Esophagus squamous epithelium (tissue), 5 donors: ENCODE measurements at regions not wholly inside any gene's neighbourhood (a gene's known extent, or its start where the extent isn't known, plus 50 kb on each side); places are given as distances from the start of the nearest gene placed in this dataset.

Source experiments
- DNase-seq: peaks from one replicate; lab custom pipeline; 2025; lab: John Stamatoyannopoulos, UW
- H3K27ac ChIP-seq, 4 donors: fragments of 200-600 bp; sonication (generic); one replicate each; pipeline ENCODE4 v1.5.1; 2016 to 2019; ENCODE audit warnings: mild to moderate bottlenecking in 1 of 4
- H3K27me3 ChIP-seq, 4 donors: fragments of 200-600 bp; sonication (generic); 1 replicate in 3 of 4; 2 replicates in 1 of 4; pipeline versions ENCODE4 v1.5.1 to v1.6.0; 2017 to 2021; ENCODE audit warnings: antibody characterized with exemption in 1 of 4
- H3K36me3 ChIP-seq, 3 donors: fragments of 200-600 bp; sonication (generic); one replicate each; pipeline ENCODE4 v1.5.1; 2016 to 2019
- H3K4me1 ChIP-seq, 3 donors: fragments of 200-600 bp; sonication (generic); one replicate each; pipeline ENCODE4 v1.5.1; 2017 to 2019
- H3K4me3 ChIP-seq, 4 donors: fragments of 200-600 bp; sonication (generic); 1 replicate in 3 of 4; 2 replicates in 1 of 4; pipeline ENCODE4 v1.5.1; 2016 to 2019; ENCODE audit warnings: mild to moderate bottlenecking in 2 of 4, moderate library complexity in 1 of 4
- H3K9me3 ChIP-seq, 3 donors: fragments of 200-600 bp; sonication (generic); one replicate each; pipeline ENCODE4 v1.5.1; 2016 to 2019
- POLR2A ChIP-seq, 4 donors: fragments of 450-650 bp; IDR thresholded peaks; one replicate each; pipeline ENCODE4 v1.6.1; 2017; ENCODE audit warnings: antibody characterized with exemption in 4 of 4, mild to moderate bottlenecking in 4 of 4, moderate library complexity in 3 of 4
- WGBS, 2 donors: methylation state at CpG; one replicate each; pipeline ENCODE4 v1.1.5; 2018; 5-methylcytosine and 5-hydroxymethylcytosine counted together
- intact Hi-C: fragments of 100-400 bp; cut with DNase I; formaldehyde crosslinking; loops from one replicate; pipeline ENCODE4 v1.15.0; 2022
- TF ChIP-seq, protein P1 (sequence below), 6 experiments: fragments of 450-650 bp in 4 of 6; fragments of 200-600 bp in 2 of 6; sonication (generic) in 2 of 6; IDR thresholded peaks; one replicate each; pipeline ENCODE4 v1.5.1; 2016 to 2019; ENCODE audit warnings: antibody characterized with exemption in 6 of 6, mild to moderate bottlenecking in 4 of 6, moderate library complexity in 4 of 6
- donor health status: DM: yes; HTN: yes; CAD: no.

DNA sequence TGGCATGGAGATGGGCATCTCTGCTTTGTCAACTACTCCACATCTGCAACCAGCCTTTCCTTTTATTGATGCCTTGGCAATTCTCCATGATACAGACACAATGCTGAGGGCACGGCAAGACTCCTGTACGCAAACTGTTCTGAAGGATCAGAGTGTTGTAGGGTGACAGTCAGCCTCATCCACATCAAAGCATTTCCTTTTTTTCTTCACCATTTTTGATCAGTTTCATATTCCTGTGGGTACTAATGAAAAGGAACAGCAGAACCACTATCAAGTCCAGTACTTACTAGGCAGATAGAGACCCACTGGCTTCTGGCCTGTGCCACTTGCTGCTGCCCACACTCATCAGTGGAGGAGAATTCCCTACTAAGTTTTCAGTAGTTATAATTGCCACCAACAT is 181.6 kb downstream of the PALM2AKAP2 start:
- Histone ChIP-seq H3K36me3 (no peaks in the 10 kb centered on the region), H3K4me1 (no peaks in the 10 kb centered on the region), H3K9me3 (no peaks in the 10 kb centered on the region), H3K27me3 (no peaks in the 10 kb centered on the region), H3K27ac (no peak overlapping the region), H3K4me3 (no peak overlapping the region)
- intact Hi-C loops, result no loop called here
- no peak for DNase-seq
- TF ChIP-seq, protein P1, sequence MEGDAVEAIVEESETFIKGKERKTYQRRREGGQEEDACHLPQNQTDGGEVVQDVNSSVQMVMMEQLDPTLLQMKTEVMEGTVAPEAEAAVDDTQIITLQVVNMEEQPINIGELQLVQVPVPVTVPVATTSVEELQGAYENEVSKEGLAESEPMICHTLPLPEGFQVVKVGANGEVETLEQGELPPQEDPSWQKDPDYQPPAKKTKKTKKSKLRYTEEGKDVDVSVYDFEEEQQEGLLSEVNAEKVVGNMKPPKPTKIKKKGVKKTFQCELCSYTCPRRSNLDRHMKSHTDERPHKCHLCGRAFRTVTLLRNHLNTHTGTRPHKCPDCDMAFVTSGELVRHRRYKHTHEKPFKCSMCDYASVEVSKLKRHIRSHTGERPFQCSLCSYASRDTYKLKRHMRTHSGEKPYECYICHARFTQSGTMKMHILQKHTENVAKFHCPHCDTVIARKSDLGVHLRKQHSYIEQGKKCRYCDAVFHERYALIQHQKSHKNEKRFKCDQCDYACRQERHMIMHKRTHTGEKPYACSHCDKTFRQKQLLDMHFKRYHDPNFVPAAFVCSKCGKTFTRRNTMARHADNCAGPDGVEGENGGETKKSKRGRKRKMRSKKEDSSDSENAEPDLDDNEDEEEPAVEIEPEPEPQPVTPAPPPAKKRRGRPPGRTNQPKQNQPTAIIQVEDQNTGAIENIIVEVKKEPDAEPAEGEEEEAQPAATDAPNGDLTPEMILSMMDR (IDR thresholded peaks at IDR 0.05), result no peak
- no peak for TF ChIP-seq POLR2A (IDR thresholded peaks at IDR 0.05)
- WGBS, 2 donors, result 61 to 87% methylated on average over 2 of the region's 2 CpGs

DNA sequence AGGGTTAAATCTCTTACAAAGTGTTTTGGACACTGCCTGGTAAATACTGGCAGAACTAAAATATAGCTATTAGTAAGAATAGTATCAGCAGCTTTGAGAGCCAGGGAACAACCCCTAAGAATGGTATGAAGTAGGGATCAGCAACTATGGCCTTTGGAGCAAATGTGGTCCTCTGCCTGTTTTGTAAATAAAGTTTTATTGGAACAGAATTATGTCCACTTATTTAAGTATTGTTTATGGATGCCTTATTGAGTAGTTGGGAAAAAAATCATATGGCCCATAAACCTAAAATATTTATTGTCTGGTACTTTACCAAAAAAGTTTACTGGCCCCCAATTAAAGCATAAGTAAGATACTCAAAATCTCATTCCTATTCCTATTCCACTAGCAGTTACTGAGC is 182.2 kb downstream of the PALM2AKAP2 start:
- Histone ChIP-seq H3K4me1 (no peaks in the 10 kb centered on the region), H3K36me3 (no peaks in the 10 kb centered on the region), H3K27ac (no peak overlapping the region), H3K9me3 (no peaks in the 10 kb centered on the region), H3K27me3 (no peaks in the 10 kb centered on the region), H3K4me3 (no peak overlapping the region)
- no peak for TF ChIP-seq POLR2A (IDR thresholded peaks at IDR 0.05)
- TF ChIP-seq, protein P1 (IDR thresholded peaks at IDR 0.05), result no peak
- intact Hi-C loops, result no loop called here
- no peak for DNase-seq

DNA sequence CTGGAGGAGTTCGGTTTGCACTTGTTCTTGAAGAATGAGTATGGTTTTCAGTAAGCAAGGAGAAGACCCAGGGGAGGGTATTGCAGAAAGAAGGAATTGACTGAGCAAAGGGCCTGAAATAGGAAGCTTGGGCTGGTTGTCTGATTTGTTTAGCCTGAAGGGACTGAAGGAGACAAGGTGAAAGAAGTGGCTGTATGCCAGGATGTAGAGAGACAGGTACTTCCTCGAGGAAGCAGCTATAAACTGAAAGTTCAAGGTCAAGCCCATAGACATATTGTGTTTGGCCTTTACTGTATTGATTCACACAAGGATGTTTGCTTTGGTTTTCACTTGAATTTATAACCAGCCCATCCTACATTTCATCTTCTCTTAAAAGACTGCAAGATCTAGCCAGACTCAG is 183.1 kb downstream of the PALM2AKAP2 start:
- Histone ChIP-seq H3K4me1 (peaks cover 0 to 4% (median 0%) of the 10 kb centered on the region in 3 donors), H3K27me3 (no peaks in the 10 kb centered on the region), H3K9me3 (no peaks in the 10 kb centered on the region), H3K36me3 (no peaks in the 10 kb centered on the region), H3K4me3 (no peak overlapping the region), H3K27ac (no peak overlapping the region)
- intact Hi-C loops, result no loop called here
- no peak for DNase-seq
- TF ChIP-seq POLR2A (IDR thresholded peaks at IDR 0.05), result no peak
- TF ChIP-seq, protein P1 (IDR thresholded peaks at IDR 0.05), result no peak
- 58 to 61% methylated on average over 2 of the region's 2 CpGs for WGBS, 2 donors

DNA sequence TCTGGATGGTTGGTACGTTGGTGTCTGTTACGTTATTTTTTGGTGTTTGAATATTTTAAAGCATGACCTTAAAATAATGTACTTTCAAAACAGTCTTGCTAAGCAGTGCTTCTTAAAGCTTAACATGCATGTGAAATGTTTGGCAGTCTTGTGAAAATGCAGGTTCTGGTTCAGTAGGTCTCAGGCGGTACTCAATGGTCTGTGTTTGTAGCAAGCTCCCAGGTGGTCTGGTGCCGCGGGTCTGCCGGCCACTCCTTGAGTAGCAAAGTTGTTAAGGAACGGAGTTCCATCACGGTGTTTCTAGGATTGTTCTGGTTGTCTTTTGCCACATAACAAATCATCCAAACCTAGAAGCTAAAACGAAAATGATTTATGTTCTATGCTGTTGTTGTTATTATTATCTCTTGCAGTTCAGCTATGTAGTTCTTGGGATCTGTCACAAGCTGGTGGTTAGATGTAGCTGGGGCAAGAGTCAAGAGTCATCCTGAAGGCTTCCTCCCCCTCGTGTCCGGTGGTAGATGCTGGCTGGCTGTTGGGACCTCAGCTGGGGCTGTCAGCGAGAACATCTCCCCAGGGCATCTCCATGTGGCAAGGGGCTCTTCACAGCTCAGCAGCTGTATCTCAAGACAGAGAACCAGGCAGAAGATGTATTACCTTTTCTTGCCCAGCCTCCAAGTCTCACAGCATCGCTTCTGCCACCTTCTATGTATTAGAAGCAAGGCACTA is 186.8 kb downstream of the PALM2AKAP2 start:
- Histone ChIP-seq H3K9me3 (no peaks in the 10 kb centered on the region), H3K27ac (no peak overlapping the region), H3K4me3 (no peak overlapping the region), H3K4me1 (peaks cover 0 to 18% (median 9%) of the 10 kb centered on the region in 3 donors), H3K36me3 (no peaks in the 10 kb centered on the region), H3K27me3 (no peaks in the 10 kb centered on the region)
- 76 to 86% methylated on average over 13 of the region's 13 CpGs for WGBS, 2 donors
- TF ChIP-seq, protein P1 (IDR thresholded peaks at IDR 0.05), result no peak
- TF ChIP-seq POLR2A (IDR thresholded peaks at IDR 0.05), result no peak
- no peak for DNase-seq
- intact Hi-C loops, result no loop called here

DNA sequence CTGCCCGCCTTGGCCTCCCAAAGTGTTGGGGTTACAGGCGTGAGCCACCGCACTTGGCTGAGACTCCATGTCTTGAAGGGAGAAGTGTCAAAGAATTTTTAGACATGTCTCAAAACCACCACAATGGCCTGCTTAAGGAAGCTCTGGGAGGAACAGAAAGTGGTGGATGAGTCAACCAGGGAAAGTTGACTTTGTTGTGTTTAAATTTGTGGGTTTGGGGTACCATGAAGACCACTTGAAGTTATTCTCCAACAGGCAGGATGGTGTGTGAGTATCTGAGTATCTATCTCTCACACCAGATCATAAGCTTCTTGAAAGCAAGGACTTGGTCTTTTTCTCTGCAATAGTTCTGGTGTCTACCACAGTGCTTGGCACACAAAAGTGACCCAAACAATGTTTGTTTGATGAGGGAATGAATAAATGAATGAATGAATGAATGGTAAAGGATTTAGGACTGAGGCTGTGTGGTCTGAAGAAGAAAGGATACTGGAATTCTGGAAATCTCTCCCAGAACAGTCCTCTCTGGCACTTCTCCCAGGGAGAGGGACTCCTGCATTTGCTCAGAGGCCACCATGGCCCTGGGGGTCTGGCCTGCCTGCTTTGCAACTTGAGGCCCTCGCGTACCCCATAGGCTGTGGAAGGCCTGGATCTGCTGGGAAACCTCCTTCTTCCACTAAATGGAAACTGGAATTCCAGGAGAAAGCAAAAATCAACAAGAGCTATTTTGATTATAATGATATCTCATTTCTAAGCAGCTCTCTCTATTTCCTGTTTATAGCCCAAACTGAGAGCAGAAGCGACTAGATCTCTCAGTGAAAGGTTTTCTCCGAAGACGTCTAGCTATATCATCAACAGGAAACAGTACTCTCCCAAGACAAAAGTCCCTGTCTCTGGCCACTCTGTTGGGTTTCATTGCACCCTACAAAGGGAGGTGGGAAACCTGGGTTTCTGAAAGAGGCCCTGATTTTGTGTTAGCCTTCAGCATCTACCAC is 187.9 kb downstream of the PALM2AKAP2 start:
- Histone ChIP-seq H3K4me1 (peaks cover 0 to 18% (median 9%) of the 10 kb centered on the region in 3 donors), H3K9me3 (no peaks in the 10 kb centered on the region), H3K36me3 (no peaks in the 10 kb centered on the region), H3K4me3 (no peak overlapping the region), H3K27ac (peak overlapping the region in 3 of 4 donors; percentile 32 to 47 (median 39)), H3K27me3 (no peaks in the 10 kb centered on the region)
- no peak for DNase-seq
- intact Hi-C loops, result no loop called here
- TF ChIP-seq POLR2A (IDR thresholded peaks at IDR 0.05), result no peak
- TF ChIP-seq, protein P1 (IDR thresholded peaks at IDR 0.05), result no peak
- 49 to 67% methylated on average over 5 to 8 of the region's 8 CpGs for WGBS, 2 donors
